GM18499 (cell line): ENCODE measurements at regions not wholly inside any gene's neighbourhood (a gene's known extent, or its start where the extent isn't known, plus 50 kb on each side); places are given as distances from the start of the nearest gene placed in this dataset.

ENCODE experiments used
- ATAC-seq: cut with Tn5 transposase; IDR thresholded peaks from one replicate; pipeline ENCODE4 v1.9.1; 2021; ENCODE audit warnings: moderate number of reproducible peaks; ENCODE audit not compliant: insufficient read depth, unreplicated experiment

DNA sequence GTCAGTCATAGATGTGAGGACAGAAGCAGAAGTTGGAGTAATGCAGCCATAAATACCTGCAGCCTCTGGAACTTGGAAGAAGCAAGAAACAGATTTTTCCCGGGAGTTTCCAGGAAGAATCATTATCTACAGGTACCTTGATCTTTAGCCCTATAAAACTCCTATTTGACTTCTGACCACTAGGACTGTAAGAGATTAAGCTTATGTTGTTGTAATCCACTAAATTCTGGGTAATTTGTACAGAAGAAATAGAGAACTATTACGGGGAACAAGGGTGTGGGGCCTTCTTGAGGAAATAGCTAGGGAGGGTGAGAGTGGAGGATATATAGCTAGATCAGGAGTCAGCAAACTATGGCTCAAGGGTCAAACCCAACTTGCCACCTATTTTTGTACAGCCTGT, 353.2 kb downstream of the SLC4A3 start:
- no peak for ATAC-seq

DNA sequence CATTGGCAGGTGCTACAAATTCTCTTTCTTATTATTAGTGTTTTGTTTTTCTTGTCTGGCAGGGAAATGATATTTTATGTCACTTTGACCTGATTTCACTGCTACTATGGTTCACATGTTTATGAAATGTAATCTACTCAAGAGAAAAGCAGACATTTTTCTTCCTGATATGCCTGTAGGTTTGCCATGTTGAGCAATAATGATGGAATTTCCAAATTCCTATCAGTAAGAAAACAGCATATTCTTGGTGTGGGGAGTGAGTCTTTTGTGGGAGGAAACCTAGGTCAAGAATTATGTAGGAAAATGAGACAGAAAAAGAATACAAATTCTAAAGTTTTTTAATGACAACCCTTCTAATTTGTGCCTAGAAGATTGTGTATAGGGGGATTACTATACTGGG, 356.4 kb downstream of the SLC4A3 start:
- ATAC-seq = no peak

DNA sequence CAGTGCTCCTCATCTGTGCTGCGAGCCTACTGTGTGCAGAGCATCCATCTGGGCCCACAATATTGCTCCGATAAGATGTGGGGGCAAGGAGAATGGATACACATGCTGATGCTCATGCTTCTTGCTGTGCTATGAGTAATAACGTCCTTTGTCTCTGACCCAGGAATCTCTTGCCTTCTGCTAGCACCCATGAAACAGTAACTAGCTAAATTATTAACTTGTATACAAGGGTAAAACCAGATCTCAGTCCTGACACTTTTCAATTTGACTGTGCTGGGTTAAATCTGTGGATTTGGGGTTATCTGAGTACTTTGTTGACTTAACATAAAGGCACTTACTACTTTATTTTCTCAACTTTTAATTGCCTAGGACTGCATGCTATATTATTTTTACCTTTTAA, 357.6 kb downstream of the SLC4A3 start:
- ATAC-seq = no peak

DNA sequence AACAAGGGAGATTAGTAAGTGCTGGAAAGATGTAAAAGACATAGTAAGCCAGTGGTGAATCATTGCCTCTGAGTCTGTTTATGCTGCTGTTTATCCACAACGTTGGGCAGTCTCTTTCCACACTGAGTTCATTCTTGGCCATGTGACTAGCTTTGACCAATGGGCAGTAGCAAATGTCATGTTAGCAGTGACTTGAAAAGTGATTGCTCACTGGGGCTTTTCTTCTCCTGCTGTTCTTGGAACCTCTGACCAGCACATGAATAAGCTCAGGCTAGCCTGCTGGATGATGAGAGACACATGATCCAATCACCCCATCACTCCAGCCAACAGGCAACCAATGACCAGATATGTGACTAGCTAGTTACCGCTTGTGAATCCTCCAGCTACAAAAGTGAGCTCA, 360.4 kb downstream of the SLC4A3 start:
- no peak for ATAC-seq

DNA sequence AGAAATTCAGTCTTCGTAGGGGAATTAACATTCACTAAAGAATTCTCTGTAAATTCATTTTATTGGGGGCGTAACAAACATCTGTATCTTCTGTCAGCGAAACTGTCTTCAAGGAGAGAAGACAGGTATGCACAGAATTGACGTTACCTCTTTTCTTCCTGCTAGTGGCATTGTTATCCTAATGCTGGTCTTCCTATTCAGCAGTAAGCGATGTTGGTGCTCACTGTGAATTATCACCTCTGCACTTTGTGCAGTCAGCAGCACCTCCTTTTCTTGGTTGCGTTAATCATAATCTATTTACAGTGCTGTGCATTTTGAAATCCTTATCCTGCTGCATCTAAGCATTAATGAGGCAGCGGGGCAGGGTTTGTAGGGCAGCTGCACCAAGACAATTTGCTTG, 362.3 kb downstream of the SLC4A3 start:
- no peak for ATAC-seq

DNA sequence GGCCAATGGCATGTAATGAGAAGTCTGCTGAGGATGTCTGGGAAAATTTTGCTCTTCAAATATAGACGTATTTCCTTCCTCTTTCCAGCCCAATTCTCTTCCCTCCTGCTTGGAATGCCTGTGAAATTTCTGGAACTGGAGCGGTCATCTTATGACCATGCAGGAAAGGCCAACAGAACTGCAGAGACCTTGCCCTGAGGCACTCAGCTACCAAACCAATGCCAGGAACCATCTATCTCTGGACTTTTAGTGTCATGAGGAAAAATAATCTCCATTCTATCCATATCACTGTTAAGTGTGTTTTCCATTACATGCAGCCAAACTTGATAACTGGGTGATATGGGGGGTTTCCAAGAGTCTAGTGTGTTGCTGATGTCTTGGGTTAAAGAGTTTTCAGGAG, 363.7 kb downstream of the SLC4A3 start:
- no peak for ATAC-seq

DNA sequence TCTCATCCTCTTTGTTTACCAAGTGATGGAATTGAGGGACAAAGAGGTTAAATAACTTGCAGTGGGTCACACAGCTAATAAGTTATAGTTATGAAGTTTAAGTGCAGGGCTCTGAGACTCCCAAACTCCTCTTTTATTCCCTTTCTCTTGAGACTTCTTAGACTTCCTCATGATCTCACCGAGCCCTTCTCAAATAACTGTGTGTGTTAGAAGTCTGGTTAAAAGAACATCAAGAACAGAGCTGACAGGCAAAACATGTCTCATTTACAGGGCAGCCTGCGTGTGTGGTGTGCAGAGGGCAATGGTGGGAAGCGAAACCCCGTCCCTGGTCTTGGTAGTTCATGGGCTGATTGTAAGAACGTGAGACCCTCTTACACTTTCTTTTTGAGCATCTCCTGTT, 368.0 kb downstream of the SLC4A3 start:
- no peak for ATAC-seq

DNA sequence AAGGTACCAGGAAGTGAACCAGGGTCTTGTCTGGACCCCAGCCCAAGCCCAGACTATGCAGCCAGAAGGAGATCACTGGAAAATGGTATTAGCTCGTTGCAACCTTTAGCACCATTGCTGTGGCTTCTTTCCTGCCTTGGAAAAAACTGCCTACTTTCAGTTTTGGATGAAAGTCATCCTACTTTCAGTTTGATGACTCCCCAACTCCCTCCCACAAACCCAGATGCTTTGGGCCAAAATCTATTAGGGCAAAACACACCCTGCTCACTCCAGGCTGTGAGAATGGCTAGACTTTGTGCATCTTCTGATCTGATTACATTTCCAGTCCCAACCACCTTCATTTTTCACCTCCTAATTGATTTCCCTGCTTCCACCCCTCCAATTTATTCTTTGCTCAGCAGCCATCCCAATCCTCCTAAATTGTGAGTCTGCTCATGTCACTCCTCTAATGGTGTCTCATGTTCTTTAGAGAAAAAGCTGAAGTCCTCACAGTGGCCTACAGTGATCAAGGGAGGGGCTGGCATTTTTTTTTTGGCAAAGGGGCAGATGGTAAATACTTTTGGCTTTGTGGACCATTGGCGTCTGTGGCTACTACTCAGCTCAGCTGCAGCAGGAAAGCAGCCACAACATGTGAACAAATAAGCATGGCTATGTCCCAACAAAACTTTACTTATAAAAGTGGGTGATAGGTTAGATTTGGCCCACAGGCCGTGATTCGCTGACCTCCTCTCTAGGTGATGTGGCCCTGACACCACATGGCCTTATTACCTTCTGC, 368.7 kb downstream of the SLC4A3 start:
- ATAC-seq = no peak

DNA sequence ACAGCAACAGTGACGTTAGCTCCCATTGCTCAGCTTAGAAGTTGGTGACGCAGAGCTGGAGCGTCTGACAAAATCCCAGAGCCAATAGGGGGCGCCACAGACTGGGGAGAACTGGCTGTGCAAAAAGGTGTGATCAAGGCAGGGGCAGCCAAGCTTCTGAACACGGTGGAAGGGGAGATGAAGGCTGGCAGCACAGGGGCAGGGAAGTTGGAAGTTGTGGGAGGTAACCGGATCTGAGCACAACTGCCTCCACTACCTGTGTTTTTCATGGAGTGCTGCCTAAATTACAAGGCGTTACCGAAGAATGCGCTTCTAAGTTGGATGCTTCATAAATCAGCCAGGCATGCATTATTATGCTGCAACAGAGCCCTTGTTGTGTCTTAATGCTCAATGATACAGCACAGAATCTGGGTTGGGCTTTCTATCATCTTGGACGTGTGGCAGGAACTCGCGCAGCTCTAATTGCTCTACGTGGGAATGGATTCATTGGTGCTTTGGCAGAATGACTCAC, 370.0 kb downstream of the SLC4A3 start:
- ATAC-seq = no peak

DNA sequence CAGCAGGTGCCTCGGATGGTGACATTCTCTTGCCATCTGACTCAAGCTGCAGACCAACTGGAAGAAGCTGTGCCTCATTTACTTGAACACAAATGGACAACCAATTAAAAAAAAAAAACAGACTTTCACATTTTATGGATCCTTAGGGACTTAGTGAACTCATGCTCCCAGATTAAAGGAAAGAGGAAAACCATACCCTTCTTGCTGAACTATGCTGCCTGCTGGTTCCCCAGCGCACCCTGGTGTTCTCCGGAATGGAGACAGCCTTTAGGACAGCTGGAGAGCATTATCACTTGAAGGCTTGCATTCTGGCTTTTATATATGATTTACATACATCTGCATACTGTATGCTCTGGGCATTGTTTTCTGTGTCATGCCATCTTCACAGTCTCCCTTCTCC, 370.7 kb downstream of the SLC4A3 start:
- no peak for ATAC-seq

DNA sequence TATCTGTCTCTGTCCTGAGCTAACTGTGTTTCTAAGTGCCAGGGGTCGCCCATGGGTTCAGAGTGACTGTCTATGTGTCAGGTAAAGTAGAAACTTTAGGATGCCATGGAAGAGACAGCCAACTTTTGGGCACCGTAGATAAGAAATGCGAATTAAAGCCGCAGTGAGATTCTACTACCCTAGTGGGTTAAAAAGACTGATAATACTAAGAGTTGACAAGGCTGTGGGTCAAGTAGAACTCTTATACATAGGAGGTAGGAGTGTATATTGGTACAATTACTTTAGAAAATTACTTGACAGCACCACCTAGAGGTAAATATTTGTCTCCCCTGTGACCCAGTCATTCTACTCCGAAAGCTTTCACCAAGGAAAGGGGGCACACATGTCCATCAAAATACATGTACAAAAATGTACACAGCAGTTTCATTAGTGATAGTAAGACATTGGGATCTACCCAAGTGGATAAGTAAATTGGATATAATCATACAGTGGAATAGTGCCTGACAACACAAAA, 371.3 kb downstream of the SLC4A3 start:
- ATAC-seq = no peak

DNA sequence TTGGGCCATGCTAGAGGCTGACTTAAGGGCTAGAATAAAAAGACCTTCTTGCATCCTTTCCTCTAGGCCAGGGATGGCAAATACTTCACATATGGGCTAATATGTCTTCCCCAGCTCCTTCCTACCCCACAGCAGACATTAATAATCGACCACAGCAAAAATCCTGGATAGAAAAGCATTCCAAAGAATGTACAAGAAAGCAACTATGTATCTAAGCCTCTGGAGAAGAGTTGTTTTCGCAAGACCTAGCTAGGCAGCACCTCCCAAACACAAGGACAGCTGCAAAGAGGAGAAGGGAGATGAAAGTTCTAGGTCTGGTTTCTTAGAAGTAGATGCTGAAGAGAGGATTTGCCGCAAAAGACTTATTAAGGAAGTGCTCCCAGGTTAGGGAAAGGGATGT, 372.6 kb downstream of the SLC4A3 start:
- no peak for ATAC-seq

DNA sequence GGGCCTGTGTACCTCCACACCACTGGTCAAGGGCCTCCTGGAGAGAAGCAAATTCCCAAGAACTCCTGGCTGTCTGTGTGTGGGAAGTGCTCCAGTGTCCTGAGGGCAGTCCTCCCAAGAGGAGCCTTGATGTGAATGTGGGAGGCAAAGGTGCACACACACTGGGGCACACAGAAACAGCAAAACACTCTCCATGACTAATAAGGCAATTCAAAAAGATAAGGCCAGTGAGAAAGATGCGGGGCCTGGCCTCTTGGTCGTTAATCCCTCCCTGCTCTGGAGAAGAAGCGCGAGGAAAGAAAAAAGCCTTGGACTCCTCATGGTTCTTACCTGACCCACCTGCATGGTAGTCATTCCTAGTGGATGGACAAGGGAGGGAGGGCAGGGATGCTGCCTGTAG, 373.2 kb downstream of the SLC4A3 start:
- ATAC-seq = no peak

DNA sequence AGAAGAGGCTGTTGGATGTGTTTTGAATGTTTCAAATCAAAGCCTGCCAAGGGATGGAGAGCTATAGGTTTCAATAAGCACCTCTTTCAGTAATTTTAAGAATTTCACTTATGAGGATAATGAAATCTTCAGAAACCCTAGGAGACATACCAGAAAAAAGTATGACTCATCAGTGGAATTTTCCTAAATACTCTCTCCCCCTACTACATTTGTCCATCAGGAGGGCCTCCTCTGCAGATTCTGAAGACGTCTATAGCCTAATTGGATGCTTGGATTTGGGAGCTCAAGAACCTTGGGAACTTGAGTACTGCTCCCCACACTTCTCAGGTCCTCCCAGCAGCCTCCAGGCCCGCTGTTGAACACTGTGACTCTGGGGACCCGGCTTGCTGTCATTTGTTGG, 374.3 kb downstream of the SLC4A3 start:
- no peak for ATAC-seq

DNA sequence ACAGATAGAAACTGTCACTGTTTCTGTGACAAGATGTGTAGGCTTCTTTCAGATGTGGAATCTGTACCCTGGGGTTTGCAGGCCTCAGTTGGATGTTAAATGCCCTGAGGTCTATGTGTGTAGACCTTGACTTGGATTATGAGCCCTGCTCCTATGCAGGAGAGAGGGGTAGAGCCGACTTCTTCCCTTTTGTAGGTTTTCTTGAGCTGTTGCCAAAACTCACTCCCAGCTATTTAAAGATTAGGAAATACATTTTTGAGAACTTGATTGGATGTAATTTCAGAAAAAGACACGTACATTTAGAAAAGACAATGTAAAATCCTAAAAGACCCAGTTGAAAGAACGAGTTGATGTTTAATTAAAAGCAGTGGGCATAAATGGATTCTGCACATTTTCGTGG, 374.8 kb downstream of the SLC4A3 start:
- ATAC-seq = no peak

DNA sequence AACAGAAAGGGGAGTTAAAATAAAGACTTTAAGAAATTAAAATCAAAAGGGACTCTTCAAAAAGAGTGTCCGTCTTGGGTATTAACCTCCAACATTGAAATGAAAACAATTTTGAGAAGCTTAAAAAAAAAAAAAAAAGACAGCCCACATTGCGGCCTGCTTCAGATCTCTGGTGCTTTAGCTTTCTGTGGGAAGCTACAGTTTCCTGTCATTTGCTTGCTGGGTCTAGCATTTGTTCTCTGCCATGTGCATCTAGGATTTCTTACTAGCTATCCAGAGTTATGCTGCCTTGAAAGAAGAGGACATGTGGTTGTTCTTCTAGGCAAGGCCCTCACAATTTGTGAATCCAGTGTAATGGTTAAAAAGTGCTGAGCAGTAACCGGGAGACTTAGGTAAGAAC, 375.3 kb downstream of the SLC4A3 start:
- no peak for ATAC-seq

DNA sequence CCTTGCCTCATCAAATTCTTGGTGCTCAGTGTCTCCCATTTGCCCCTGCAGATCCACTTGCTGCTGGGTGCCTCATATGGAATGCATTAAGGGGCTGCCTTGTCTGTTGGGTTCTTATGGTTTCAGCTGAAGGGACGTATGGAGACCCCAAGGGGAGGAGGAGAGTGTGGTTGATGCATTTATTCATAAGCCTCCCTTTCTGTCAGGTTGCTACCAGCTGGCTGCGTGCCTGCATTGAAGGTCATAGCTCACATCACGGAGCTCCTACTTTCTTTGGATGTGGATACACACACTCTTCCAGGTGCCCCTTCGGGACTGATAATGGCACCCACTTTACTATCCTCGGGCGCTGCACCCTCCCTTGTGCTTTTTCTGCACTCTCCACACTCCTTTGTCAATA, 377.9 kb downstream of the SLC4A3 start:
- no peak for ATAC-seq

DNA sequence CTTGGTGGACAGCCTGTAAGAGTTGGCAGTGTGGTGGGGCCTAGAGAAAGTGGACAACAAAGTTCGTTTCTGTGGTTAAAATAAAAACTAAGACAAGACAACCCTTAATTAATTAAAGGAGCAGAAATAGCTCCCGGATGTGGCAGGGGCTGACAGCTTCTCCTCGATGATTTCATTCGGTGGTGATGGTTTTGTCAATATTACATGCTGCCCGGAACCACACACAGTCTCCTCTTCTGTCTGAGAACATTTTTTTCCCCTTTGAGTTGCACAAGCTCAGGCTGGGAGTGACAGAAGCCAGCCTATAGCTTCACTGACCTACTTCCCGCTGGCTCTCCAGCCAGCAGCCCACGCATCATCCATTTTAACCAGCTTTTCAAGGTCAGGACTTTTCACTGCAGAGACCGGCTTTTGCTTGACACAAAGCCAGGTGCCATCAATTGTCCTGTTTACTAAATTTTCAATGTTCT, 378.8 kb downstream of the SLC4A3 start:
- no peak for ATAC-seq

DNA sequence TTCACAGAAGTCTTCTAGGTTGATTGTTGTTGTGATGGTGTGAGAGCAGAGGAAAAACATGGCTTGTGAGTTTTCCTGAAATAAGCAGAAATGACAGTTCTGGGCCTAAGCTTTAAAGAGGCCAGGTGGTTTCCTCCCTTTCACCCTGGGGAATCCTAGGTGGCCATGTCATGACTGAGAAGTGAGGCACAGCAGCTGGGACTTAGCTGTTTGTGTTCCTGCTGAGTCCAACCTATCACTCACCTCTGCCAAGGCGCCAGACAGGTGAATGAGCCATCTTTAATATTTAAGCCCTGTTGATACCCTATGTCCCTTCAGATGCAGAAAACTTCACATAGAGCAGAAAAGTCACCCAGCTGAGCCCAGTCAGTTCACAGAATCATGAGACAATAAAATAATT, 384.4 kb downstream of the SLC4A3 start:
- no peak for ATAC-seq

DNA sequence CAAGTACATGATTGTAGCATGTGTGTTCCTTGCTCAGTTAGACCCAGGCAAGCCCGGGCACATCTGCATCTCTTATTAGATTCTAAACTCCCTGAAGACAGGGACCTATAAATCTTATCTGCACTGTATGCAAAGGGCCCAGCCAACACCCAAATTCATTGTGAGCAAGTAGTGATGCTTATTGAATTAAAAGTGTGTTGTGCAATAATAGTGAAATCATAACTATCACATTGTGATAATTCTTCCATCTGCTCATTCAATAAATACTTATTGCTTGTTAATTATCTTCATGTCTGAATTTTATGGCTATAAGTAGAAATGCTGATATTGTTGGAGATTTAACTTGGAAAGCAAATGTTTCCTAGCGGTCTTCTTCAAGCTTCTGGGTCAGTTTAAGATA, 387.5 kb downstream of the SLC4A3 start:
- no peak for ATAC-seq

DNA sequence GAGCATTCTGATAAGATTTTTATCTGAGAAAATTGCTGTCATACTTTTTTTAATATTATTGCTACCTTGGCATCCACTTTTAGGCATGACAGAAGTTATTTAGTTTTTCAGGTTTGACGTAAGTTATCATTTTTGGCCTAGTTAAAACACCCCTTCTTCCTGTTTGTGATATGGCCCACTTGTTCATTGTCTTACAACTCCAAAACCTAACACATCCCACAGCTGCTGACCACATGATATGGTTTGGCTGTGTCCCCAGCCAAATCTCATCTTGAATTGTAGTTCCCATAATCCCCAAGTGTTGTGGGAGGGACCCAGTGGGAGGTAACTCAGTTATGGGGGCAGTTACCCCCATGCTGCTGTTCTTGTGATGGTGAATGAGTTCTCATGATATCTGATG, 388.1 kb downstream of the SLC4A3 start:
- ATAC-seq = no peak

DNA sequence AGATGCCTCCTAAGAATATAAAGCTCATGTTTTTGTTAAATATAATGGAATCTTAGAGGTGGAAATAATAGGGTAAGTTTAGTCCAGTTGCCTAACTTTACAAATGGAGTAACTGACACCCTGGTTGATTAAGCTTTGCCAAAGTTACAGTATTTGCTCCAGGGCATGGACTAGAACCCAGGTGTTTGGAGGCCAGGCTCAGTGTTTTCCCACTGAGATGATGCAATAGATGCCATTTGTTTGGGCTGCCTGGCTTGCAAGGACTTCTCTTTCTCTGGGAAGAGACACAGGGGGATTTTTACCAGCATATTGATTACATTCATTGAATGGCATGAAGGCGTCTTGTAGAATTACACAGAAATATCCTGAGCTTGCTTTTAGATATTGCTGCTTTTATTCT, 397.8 kb downstream of the SLC4A3 start:
- ATAC-seq = no peak
